GM21360 (cell line): ENCODE measurements at regions not wholly inside any gene's neighbourhood (a gene's known extent, or its start where the extent isn't known, plus 50 kb on each side); places are given as distances from the start of the nearest gene placed in this dataset.

Experiments
- ATAC-seq: cut with Tn5 transposase; IDR thresholded peaks from one replicate; pipeline ENCODE4 v1.9.1; 2021; ENCODE audit warnings: mild to moderate bottlenecking, moderate library complexity; ENCODE audit not compliant: unreplicated experiment

- no peak for ATAC-seq
Measured at GRCh38 chr18:64668461-64668962, 519.6 kb upstream of the LINC00305 start.

- no peak for ATAC-seq
Measured at GRCh38 chr18:64663086-64663485, 514.2 kb upstream of the LINC00305 start.

- ATAC-seq: no peak
Measured at GRCh38 chr18:64659196-64659595, 510.3 kb upstream of the LINC00305 start.

- no peak for ATAC-seq
Measured at GRCh38 chr18:64653068-64653467, 504.2 kb upstream of the LINC00305 start.

- ATAC-seq: no peak
Measured at GRCh38 chr18:64650068-64650467, 501.2 kb upstream of the LINC00305 start.

- no peak for ATAC-seq
Measured at GRCh38 chr18:64645753-64646152, 496.9 kb upstream of the LINC00305 start.

- no peak for ATAC-seq
Measured at GRCh38 chr18:64639536-64639935, 490.6 kb upstream of the LINC00305 start.

GRCh38 chr18:64620971-64621560, 472.2 kb upstream of the LINC00305 start:
- ATAC-seq: no peak

GRCh38 chr18:64618390-64618789, 469.5 kb upstream of the LINC00305 start:
- no peak for ATAC-seq

- ATAC-seq: no peak
Measured at GRCh38 chr18:64615021-64615420, 466.1 kb upstream of the LINC00305 start.

- ATAC-seq: no peak
Measured at GRCh38 chr18:64614446-64614845, 465.6 kb upstream of the LINC00305 start.

GRCh38 chr18:64592246-64592645, 443.4 kb upstream of the LINC00305 start:
- no peak for ATAC-seq

- ATAC-seq: no peak
Measured at GRCh38 chr18:64589000-64589399, 440.1 kb upstream of the LINC00305 start.

- no peak for ATAC-seq
Measured at GRCh38 chr18:64566456-64566855, 417.6 kb upstream of the LINC00305 start.

- ATAC-seq: no peak
Measured at GRCh38 chr18:64562651-64563050, 413.8 kb upstream of the LINC00305 start.

GRCh38 chr18:64546451-64546850, 397.6 kb upstream of the LINC00305 start:
- no peak for ATAC-seq

GRCh38 chr18:64539847-64540246, 391.0 kb upstream of the LINC00305 start:
- no peak for ATAC-seq

GRCh38 chr18:64528646-64529045, 379.8 kb upstream of the LINC00305 start:
- ATAC-seq: no peak

- no peak for ATAC-seq
Measured at GRCh38 chr18:64519201-64519600, 370.3 kb upstream of the LINC00305 start.

- ATAC-seq: no peak
Measured at GRCh38 chr18:64518191-64518590, 369.3 kb upstream of the LINC00305 start.

GRCh38 chr18:64513401-64513800, 364.5 kb upstream of the LINC00305 start:
- ATAC-seq: no peak

GRCh38 chr18:64490207-64490606, 341.3 kb upstream of the LINC00305 start:
- no peak for ATAC-seq

- ATAC-seq: no peak
Measured at GRCh38 chr18:64488698-64489097, 339.8 kb upstream of the LINC00305 start.
